Mesendoderm (in vitro differentiated cells): ENCODE measurements at regions not wholly inside any gene's neighbourhood (a gene's known extent, or its start where the extent isn't known, plus 50 kb on each side); places are given as distances from the start of the nearest gene placed in this dataset.

Source experiments
- DNase-seq: peaks from one replicate; pipeline ENCODE4 v3.0.0; 2013
- H2AK5ac ChIP-seq: 2 replicates; pipeline ENCODE4 v1.6.1; 2013; ENCODE audit warnings: low read length, inconsistent platforms
- H2BK120ac ChIP-seq: 2 replicates; pipeline ENCODE4 v1.6.1; 2013; ENCODE audit warnings: low read depth, mild to moderate bottlenecking, low read length, moderate library complexity, mixed read lengths
- H2BK15ac ChIP-seq: replicated peaks from 2 replicates; pipeline ENCODE4 v1.6.1; 2013; ENCODE audit warnings: low read depth, mild to moderate bottlenecking, moderate library complexity
- H2BK5ac ChIP-seq: 2 replicates; pipeline ENCODE4 v1.6.1; 2013; ENCODE audit warnings: low read length, inconsistent platforms
- H3K18ac ChIP-seq: 2 replicates; pipeline ENCODE4 v1.6.1; 2013; ENCODE audit warnings: mild to moderate bottlenecking, low read length, mixed read lengths
- H3K23ac ChIP-seq: one replicate; pipeline ENCODE4 v1.6.1; 2013; ENCODE audit warnings: low read length
- H3K27ac ChIP-seq: 2 replicates; pipeline ENCODE4 v1.5.1; 2013; ENCODE audit warnings: low read depth, mild to moderate bottlenecking, inconsistent platforms, low read length, moderate library complexity
- H3K27me3 ChIP-seq: 2 replicates; pipeline ENCODE4 v1.6.1; 2013; ENCODE audit warnings: low read length, control low read depth, mild to moderate bottlenecking, inconsistent platforms; ENCODE audit not compliant: insufficient read depth, poor library complexity
- H3K36me3 ChIP-seq: 2 replicates; pipeline ENCODE4 v1.6.1; 2013; ENCODE audit warnings: low read length, inconsistent platforms; ENCODE audit not compliant: control insufficient read depth, insufficient read depth
- H3K4ac ChIP-seq: one replicate; pipeline ENCODE4 v1.6.1; 2013; ENCODE audit warnings: low read depth, mild to moderate bottlenecking, low read length, moderate library complexity
- H3K4me1 ChIP-seq: 2 replicates; pipeline ENCODE4 v1.6.1; 2013; ENCODE audit warnings: low read depth, low read length, inconsistent platforms; ENCODE audit not compliant: control insufficient read depth
- H3K4me2 ChIP-seq: 2 replicates; pipeline ENCODE4 v1.6.1; 2013; ENCODE audit warnings: low read length
- H3K4me3 ChIP-seq: 2 replicates; pipeline ENCODE4 v1.5.1; 2013; ENCODE audit warnings: mild to moderate bottlenecking, low read length
- H3K56ac ChIP-seq: one replicate; pipeline ENCODE4 v1.6.1; 2013; ENCODE audit warnings: low read length
- H3K79me1 ChIP-seq: 2 replicates; pipeline ENCODE4 v1.6.1; 2013; ENCODE audit warnings: low read length, inconsistent platforms
- H3K79me2 ChIP-seq: 2 replicates; pipeline ENCODE4 v1.6.1; 2013; ENCODE audit warnings: mild to moderate bottlenecking, low read length; ENCODE audit not compliant: control insufficient read depth, insufficient read depth
- H3K9ac ChIP-seq: 2 replicates; pipeline ENCODE4 v1.6.1; 2013; ENCODE audit warnings: low read length, inconsistent platforms
- H4K5ac ChIP-seq: one replicate; pipeline ENCODE4 v1.6.1; 2013; ENCODE audit warnings: low read length
- H4K8ac ChIP-seq: one replicate; pipeline ENCODE4 v1.6.1; 2013; ENCODE audit warnings: low read depth, mild to moderate bottlenecking, control low read depth, low read length, moderate library complexity
- WGBS: extraction: QIAGEN DNeasy Blood & Tissue Kit; methylation state at CpG from one replicate; pipeline ENCODE4 v1.1.7; 2013; ENCODE audit warnings: low lambda C conversion rate, missing lambda C conversion rate; ENCODE audit not compliant: insufficient coverage; ENCODE audit errors: extremely low coverage; 5-methylcytosine and 5-hydroxymethylcytosine counted together

GRCh38 chr2:38129987-38130386, 54.0 kb upstream of the CYP1B1 start:
- Histone ChIP-seq H3K27ac (no peak overlapping the region), H3K18ac (no peak overlapping the region), H2BK15ac (no peak overlapping the region), H3K79me1 (no peaks in the 10 kb centered on the region), H3K4me2 (no peak overlapping the region), H2BK5ac (no peak overlapping the region), H3K4me1 (no peaks in the 10 kb centered on the region), H3K56ac (no peak overlapping the region), H3K4ac (no peak overlapping the region), H3K4me3 (no peak overlapping the region), H4K5ac (no peak overlapping the region), H2BK120ac (no peak overlapping the region), H3K9ac (no peak overlapping the region), H3K23ac (no peak overlapping the region), H3K79me2 (no peaks in the 10 kb centered on the region), H4K8ac (no peak overlapping the region), H2AK5ac (no peak overlapping the region), H3K27me3 (no peaks in the 10 kb centered on the region), H3K36me3 (no peaks in the 10 kb centered on the region)
- no CpG with 5 or more reads among the region's 3 CpGs for WGBS
- DNase-seq = no peak

- Histone ChIP-seq H3K79me2 (no peaks in the 10 kb centered on the region), H2AK5ac (no peak overlapping the region), H4K5ac (no peak overlapping the region), H3K18ac (no peak overlapping the region), H3K79me1 (no peaks in the 10 kb centered on the region), H3K4me1 (no peaks in the 10 kb centered on the region), H3K4me2 (no peak overlapping the region), H4K8ac (no peak overlapping the region), H3K4ac (no peak overlapping the region), H2BK5ac (no peak overlapping the region), H3K23ac (no peak overlapping the region), H3K27ac (no peak overlapping the region), H2BK120ac (no peak overlapping the region), H3K4me3 (no peak overlapping the region), H3K27me3 (no peaks in the 10 kb centered on the region), H3K9ac (no peak overlapping the region), H2BK15ac (no peak overlapping the region), H3K36me3 (no peaks in the 10 kb centered on the region), H3K56ac (no peak overlapping the region)
- no CpG with 5 or more reads among the region's 1 CpG for WGBS
- DNase-seq = no peak
These were observed 53.5 kb upstream of the CYP1B1 start for GRCh38 chr2:38129481-38129880.

GRCh38 chr2:38128653-38129052, 52.7 kb upstream of the CYP1B1 start:
- H3K18ac ChIP-seq = no peak overlapping the region
- H3K23ac ChIP-seq = no peak overlapping the region
- no peak overlapping the region for H2BK5ac ChIP-seq
- no peaks in the 10 kb centered on the region for H3K36me3 ChIP-seq
- no peak overlapping the region for H3K4me3 ChIP-seq
- H2AK5ac ChIP-seq = no peak overlapping the region
- H2BK120ac ChIP-seq = no peak overlapping the region
- H4K5ac ChIP-seq = no peak overlapping the region
- H3K79me1 ChIP-seq = no peaks in the 10 kb centered on the region
- no peak overlapping the region for H3K56ac ChIP-seq
- H2BK15ac ChIP-seq = no peak overlapping the region
- H3K9ac ChIP-seq = no peak overlapping the region
- no peak for DNase-seq
- H4K8ac ChIP-seq = no peak overlapping the region
- H3K4me1 ChIP-seq = no peaks in the 10 kb centered on the region
- H3K4ac ChIP-seq = no peak overlapping the region
- no peaks in the 10 kb centered on the region for H3K27me3 ChIP-seq
- no peak overlapping the region for H3K27ac ChIP-seq
- WGBS = no CpG with 5 or more reads among the region's 2 CpGs
- H3K79me2 ChIP-seq = no peaks in the 10 kb centered on the region
- H3K4me2 ChIP-seq = no peak overlapping the region

GRCh38 chr2:38127277-38127676, 51.3 kb upstream of the CYP1B1 start:
- H2AK5ac ChIP-seq = no peak overlapping the region

GRCh38 chr2:38125842-38126241, 49.9 kb upstream of the CYP1B1 start:
- Histone ChIP-seq H3K4me1 (no peaks in the 10 kb centered on the region), H3K27me3 (no peaks in the 10 kb centered on the region), H2BK15ac (no peak overlapping the region), H3K79me2 (no peaks in the 10 kb centered on the region), H4K5ac (no peak overlapping the region), H3K36me3 (no peaks in the 10 kb centered on the region), H3K4me3 (no peak overlapping the region), H3K27ac (no peak overlapping the region), H3K18ac (no peak overlapping the region), H2BK120ac (no peak overlapping the region), H3K4ac (no peak overlapping the region), H2AK5ac (no peak overlapping the region), H4K8ac (no peak overlapping the region), H2BK5ac (no peak overlapping the region), H3K56ac (no peak overlapping the region), H3K4me2 (no peak overlapping the region), H3K23ac (no peak overlapping the region), H3K79me1 (no peaks in the 10 kb centered on the region), H3K9ac (no peak overlapping the region)
- no peak for DNase-seq
- WGBS = no CpG with 5 or more reads among the region's 3 CpGs

More at GRCh38 chr2:38127277-38127676, 51.3 kb upstream of the CYP1B1 start:
- Histone ChIP-seq H3K79me2 (no peaks in the 10 kb centered on the region), H3K4me2 (no peak overlapping the region), H3K4me1 (no peaks in the 10 kb centered on the region), H4K8ac (no peak overlapping the region), H3K9ac (no peak overlapping the region), H3K18ac (no peak overlapping the region), H3K27me3 (no peaks in the 10 kb centered on the region), H3K4me3 (no peak overlapping the region), H3K4ac (no peak overlapping the region), H3K79me1 (no peaks in the 10 kb centered on the region), H3K56ac (no peak overlapping the region), H2BK120ac (no peak overlapping the region), H3K27ac (no peak overlapping the region), H3K36me3 (no peaks in the 10 kb centered on the region), H2BK15ac (no peak overlapping the region), H2BK5ac (no peak overlapping the region), H3K23ac (no peak overlapping the region), H4K5ac (no peak overlapping the region)
- DNase-seq = no peak
